IMR-90 (cell line): ENCODE measurements at regions not wholly inside any gene's neighbourhood (a gene's known extent, or its start where the extent isn't known, plus 50 kb on each side); places are given as distances from the start of the nearest gene placed in this dataset.

Experiments used
- ATAC-seq: fragments of 200-7000 bp; cut with Tn5 transposase; 2 replicates; pipeline ENCODE4 v1.9.1; 2020; ENCODE audit warnings: low read depth, mild to moderate bottlenecking, moderate library complexity
- BruUV-seq: library from RNA; stranded (reverse); fragments of 400-500 nt; replicated peaks from 2 replicates; lab custom pipeline; 2021; lab: Mats Ljungman, UMichigan
- CTCF ChIA-PET: fragments of 300-600 bp; formaldehyde crosslinking; extraction: SDS; loops from one replicate; lab custom pipeline; 2021; ENCODE audit warnings: antibody characterized with exemption; lab: Yijun Ruan, JAX
- POLR2A ChIA-PET: fragments of 300-600 bp; sonication (Branson Sonifier 250); formaldehyde crosslinking; loops from one replicate; lab custom pipeline; 2022; ENCODE audit warnings: antibody characterized with exemption; ENCODE audit not compliant: unreplicated experiment; lab: Charles Lee
- DNase-seq: peaks from one replicate; pipeline ENCODE4 v3.0.0; 2013
- H2AFZ ChIP-seq: replicated peaks from 2 replicates; pipeline ENCODE3; 2013; ENCODE audit warnings: low read length, mild to moderate bottlenecking; ENCODE audit not compliant: poor library complexity
- H2AK5ac ChIP-seq: 2 replicates; pipeline ENCODE4 v1.6.1; 2013; ENCODE audit warnings: low read depth, low read length, inconsistent platforms
- H2AK9ac ChIP-seq: replicated peaks from 2 replicates; pipeline ENCODE3; 2013; ENCODE audit warnings: mild to moderate bottlenecking, low read depth, low read length, moderate library complexity; ENCODE audit not compliant: poor library complexity
- H2BK120ac ChIP-seq: 2 replicates; pipeline ENCODE4 v1.6.1; 2013; ENCODE audit warnings: low read depth, low read length, inconsistent platforms
- H2BK15ac ChIP-seq: 3 replicates; pipeline ENCODE4 v1.6.1; 2013; ENCODE audit warnings: low read depth, low read length, inconsistent platforms
- H2BK20ac ChIP-seq: 2 replicates; pipeline ENCODE4 v1.6.1; 2013; ENCODE audit warnings: low read depth, mild to moderate bottlenecking, inconsistent platforms, low read length, moderate library complexity
- H2BK5ac ChIP-seq: 2 replicates; pipeline ENCODE4 v1.6.1; 2013; ENCODE audit warnings: mild to moderate bottlenecking, low read depth, low read length, inconsistent platforms; ENCODE audit not compliant: poor library complexity, severe bottlenecking
- H3K14ac ChIP-seq: replicated peaks from 2 replicates; pipeline ENCODE4 v1.6.1; 2013; ENCODE audit warnings: low read depth, low read length, inconsistent platforms
- H3K18ac ChIP-seq: 2 replicates; pipeline ENCODE4 v1.6.1; 2013; ENCODE audit warnings: low read depth, low read length, control low read depth
- H3K23ac ChIP-seq: 2 replicates; pipeline ENCODE4 v1.6.1; 2013; ENCODE audit warnings: low read depth, low read length, inconsistent platforms
- H3K27ac ChIP-seq: 2 replicates; pipeline ENCODE4 v1.5.1; 2013; ENCODE audit warnings: mild to moderate bottlenecking, control low read depth, low read length; ENCODE audit not compliant: insufficient read depth
- H3K27me3 ChIP-seq: 2 replicates; pipeline ENCODE4 v1.6.1; 2013; ENCODE audit warnings: low read length; ENCODE audit not compliant: control insufficient read depth, insufficient read depth
- H3K36me3 ChIP-seq: 2 replicates; pipeline ENCODE4 v1.6.1; 2013; ENCODE audit warnings: low read length, mixed read lengths; ENCODE audit not compliant: control insufficient read depth, insufficient read depth
- H3K4ac ChIP-seq: 2 replicates; pipeline ENCODE4 v1.6.1; 2013; ENCODE audit warnings: low read depth, low read length, inconsistent platforms
- H3K4me1 ChIP-seq: 2 replicates; pipeline ENCODE4 v1.6.1; 2013; ENCODE audit warnings: low read length, mixed read lengths; ENCODE audit not compliant: control insufficient read depth, insufficient read depth
- H3K4me2 ChIP-seq: 2 replicates; pipeline ENCODE4 v1.6.1; 2013; ENCODE audit warnings: low read depth, mild to moderate bottlenecking, control low read depth, low read length, moderate library complexity
- H3K4me3 ChIP-seq: 2 replicates; pipeline ENCODE4 v1.5.1; 2013; ENCODE audit warnings: low read depth, mild to moderate bottlenecking, control low read depth, low read length, moderate library complexity; ENCODE audit not compliant: insufficient read depth
- H3K56ac ChIP-seq: 2 replicates; pipeline ENCODE4 v1.6.1; 2013; ENCODE audit warnings: low read length, inconsistent platforms; ENCODE audit not compliant: insufficient read depth; ENCODE audit errors: extremely low read depth
- H3K79me1 ChIP-seq, 2 experiments: 2 replicates each; pipeline ENCODE4 v1.6.1; 2013; ENCODE audit warnings: low read length in 2 of 2, inconsistent platforms in 1 of 2, low read depth in 1 of 2
- H3K9ac ChIP-seq: 2 replicates; pipeline ENCODE4 v1.6.1; 2013; ENCODE audit warnings: low read depth, low read length, control low read depth
- H3K9me1 ChIP-seq: 2 replicates; pipeline ENCODE4 v1.6.1; 2013; ENCODE audit warnings: low read length, inconsistent platforms; ENCODE audit not compliant: insufficient read depth
- H3K9me3 ChIP-seq: 2 replicates; pipeline ENCODE4 v1.6.1; 2013; ENCODE audit warnings: low read length; ENCODE audit not compliant: control insufficient read depth, insufficient read depth
- H4K20me1 ChIP-seq: 2 replicates; pipeline ENCODE4 v1.6.1; 2013; ENCODE audit warnings: low read length, inconsistent platforms; ENCODE audit not compliant: insufficient read depth
- H4K5ac ChIP-seq: 2 replicates; pipeline ENCODE4 v1.6.1; 2013; ENCODE audit warnings: mild to moderate bottlenecking, low read depth, low read length, control low read depth
- H4K8ac ChIP-seq, 2 experiments: 2 replicates each; pipeline ENCODE4 v1.6.1; 2013; ENCODE audit warnings: low read depth in 2 of 2, low read length in 2 of 2, control low read depth in 1 of 2, inconsistent platforms in 1 of 2
- H4K91ac ChIP-seq: 2 replicates; pipeline ENCODE4 v1.6.1; 2013; ENCODE audit warnings: low read depth, low read length, inconsistent platforms; ENCODE audit not compliant: insufficient read depth
- BHLHE40 ChIP-seq: fragments of 150-350 bp; IDR thresholded peaks from 2 replicates; pipeline ENCODE4 v1.6.1; 2016; ENCODE audit warnings: mild to moderate bottlenecking, low read depth, low read length
- CEBPB ChIP-seq: IDR thresholded peaks from 2 replicates; pipeline ENCODE4 v1.6.1; 2012; ENCODE audit warnings: low read depth, low read length, improper control_type of control experiment
- CHD1 ChIP-seq: IDR thresholded peaks from 2 replicates; pipeline ENCODE4 v1.6.1; 2012; ENCODE audit warnings: low read depth, low read length, improper control_type of control experiment
- FOS ChIP-seq: fragments of 150-350 bp; IDR thresholded peaks from 2 replicates; pipeline ENCODE4 v1.6.1; 2016; ENCODE audit warnings: low read depth, low read length
- MAFK ChIP-seq: IDR thresholded peaks from 2 replicates; pipeline ENCODE4 v1.6.1; 2012; ENCODE audit warnings: low read depth, low read length, improper control_type of control experiment
- MAZ ChIP-seq: IDR thresholded peaks from 2 replicates; pipeline ENCODE4 v1.6.1; 2012; ENCODE audit warnings: low read depth, mild to moderate bottlenecking, low read length, improper control_type of control experiment, moderate library complexity, borderline replicate concordance
- MXI1 ChIP-seq: IDR thresholded peaks from 2 replicates; pipeline ENCODE4 v1.6.1; 2012; ENCODE audit warnings: low read depth, mild to moderate bottlenecking, low read length, moderate library complexity, borderline replicate concordance
- NFE2L2 ChIP-seq: fragments of 150-350 bp; IDR thresholded peaks from 2 replicates; pipeline ENCODE4 v1.6.1; 2016; ENCODE audit warnings: low read depth, mild to moderate bottlenecking, low read length
- POLR2A ChIP-seq: IDR thresholded peaks from 2 replicates; pipeline ENCODE4 v1.6.1; 2012; ENCODE audit warnings: mild to moderate bottlenecking, low read depth, low read length
- RAD21 ChIP-seq: IDR thresholded peaks from 2 replicates; pipeline ENCODE4 v1.6.1; 2012; ENCODE audit warnings: low read length, improper control_type of control experiment
- RCOR1 ChIP-seq: IDR thresholded peaks from 2 replicates; pipeline ENCODE4 v1.6.1; 2012; ENCODE audit warnings: mild to moderate bottlenecking, low read length, improper control_type of control experiment; ENCODE audit not compliant: insufficient replicate concordance
- RFX5 ChIP-seq: IDR thresholded peaks from 2 replicates; pipeline ENCODE4 v1.8.0; 2012; ENCODE audit warnings: low read depth, mild to moderate bottlenecking, low read length, moderate library complexity
- SMC3 ChIP-seq: fragments of 150-350 bp; IDR thresholded peaks from 2 replicates; pipeline ENCODE4 v1.6.1; 2016; ENCODE audit warnings: low read depth, mild to moderate bottlenecking, antibody characterized with exemption, low read length, moderate library complexity
- WGBS, 2 experiments: methylation state at CpG; one replicate each; pipeline versions ENCODE4 v1.1.5 to v1.1.7; 2013; ENCODE audit warnings: missing lambda C conversion rate in 2 of 2; ENCODE audit not compliant: insufficient read length in 1 of 2; ENCODE audit errors: extremely low coverage in 2 of 2; 5-methylcytosine and 5-hydroxymethylcytosine counted together
- dilution Hi-C: fragments of 300-500 bp; cut with HindIII; formaldehyde crosslinking; loops from one replicate; pipeline ENCODE4 v1.14.3; 2018; ENCODE audit warnings: low sequenced_read_pairs; ENCODE audit not compliant: unreplicated experiment
- in situ Hi-C: fragments of 300-500 bp; cut with MboI; formaldehyde crosslinking; loops from 3 replicates; pipeline ENCODE4 v1.14.3; 2019; ENCODE audit warnings: low sequenced_read_pairs, inconsistent platforms, mixed read lengths
- intact Hi-C: fragments of 100-400 bp; cut with micrococcal nuclease; formaldehyde crosslinking; loops from 2 replicates; pipeline ENCODE4 v1.10.0; 2022
- TF ChIP-seq, protein P1 (sequence below): fragments of 150-350 bp; IDR thresholded peaks from 2 replicates; pipeline ENCODE4 v1.6.1; 2016; ENCODE audit warnings: low read depth, mild to moderate bottlenecking, low read length, moderate library complexity, borderline replicate concordance
- TF ChIP-seq, protein P2 (sequence below): fragments of 150-350 bp; IDR thresholded peaks from 2 replicates; pipeline ENCODE4 v1.6.1; 2017; ENCODE audit warnings: mild to moderate bottlenecking, antibody characterized with exemption, low read length, low read depth
- TF ChIP-seq, protein P3 (sequence below): conservative IDR thresholded peaks from 2 replicates; pipeline ENCODE4 v1.5.1; 2012; ENCODE audit warnings: mild to moderate bottlenecking, low read depth, low read length, improper control_type of control experiment

DNA sequence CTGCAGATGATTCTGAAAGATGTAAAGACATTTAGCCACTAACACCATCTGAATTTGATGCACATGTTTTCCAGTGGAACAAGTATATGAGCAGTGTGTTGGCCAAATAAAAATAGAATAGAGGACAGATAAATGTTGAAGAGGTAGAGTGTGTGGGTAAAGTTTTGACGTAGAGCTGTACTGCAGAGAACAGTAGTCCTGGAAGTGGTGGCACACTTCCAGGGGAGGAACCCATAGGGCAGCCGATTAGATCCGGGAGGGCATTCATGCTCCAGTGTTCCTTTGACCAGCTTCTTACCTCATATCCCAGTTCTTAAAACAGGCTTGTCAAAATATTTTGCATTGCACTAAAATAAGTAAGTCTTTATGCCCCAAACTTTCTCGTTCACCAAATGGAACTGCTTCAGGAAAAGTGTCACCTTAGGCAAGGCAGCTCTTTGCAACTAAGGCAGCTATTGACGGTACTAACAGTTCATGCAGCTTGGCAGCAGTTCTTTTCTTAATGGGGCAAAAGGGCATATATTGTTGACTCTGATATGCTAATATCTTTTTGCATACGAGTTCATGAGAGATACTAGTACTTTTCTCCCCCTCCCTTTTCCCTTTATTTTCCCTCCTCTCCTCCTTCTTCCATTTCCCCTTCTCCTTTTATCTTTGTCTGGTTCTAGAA is 429.3 kb upstream of the AZI2 start:
- no TSS peak for BruUV-seq
- no peak for DNase-seq
- Histone ChIP-seq H2BK5ac (no peak overlapping the region), H3K56ac (no peak overlapping the region), H3K79me1 (no peaks in the 10 kb centered on the region), H3K9ac (no peak overlapping the region), H3K4me2 (no peak overlapping the region), H4K8ac (no peak overlapping the region), H2AFZ (no peak overlapping the region), H3K4me1 (no peaks in the 10 kb centered on the region), H3K27me3 (no peaks in the 10 kb centered on the region), H3K4me3 (no peak overlapping the region), H3K4ac (no peak overlapping the region), H2AK5ac (no peak overlapping the region), H2BK15ac (no peak overlapping the region), H2BK20ac (no peak overlapping the region), H3K18ac (no peak overlapping the region), H4K91ac (no peak overlapping the region), H3K9me1 (no peaks in the 10 kb centered on the region), H3K27ac (no peak overlapping the region), H2AK9ac (no peak overlapping the region), H3K14ac (no peak overlapping the region), H4K20me1 (no peaks in the 10 kb centered on the region), H3K9me3 (no peaks in the 10 kb centered on the region), H3K36me3 (no peaks in the 10 kb centered on the region), H4K5ac (no peak overlapping the region), H3K23ac (no peak overlapping the region), H2BK120ac (no peak overlapping the region)
- dilution Hi-C loops (no loop called here), intact Hi-C loops (no loop called here), in situ Hi-C loops (no loop called here)
- ATAC-seq = no peak
- TF ChIP-seq CEBPB (no peak), MAZ (no peak), POLR2A (no peak), SMC3 (no peak), NFE2L2 (no peak), BHLHE40 (no peak), RFX5 (no peak), FOS (no peak), CHD1 (no peak), MXI1 (no peak), RCOR1 (no peak), MAFK (no peak), RAD21 (no peak)
- TF ChIP-seq, protein P1, sequence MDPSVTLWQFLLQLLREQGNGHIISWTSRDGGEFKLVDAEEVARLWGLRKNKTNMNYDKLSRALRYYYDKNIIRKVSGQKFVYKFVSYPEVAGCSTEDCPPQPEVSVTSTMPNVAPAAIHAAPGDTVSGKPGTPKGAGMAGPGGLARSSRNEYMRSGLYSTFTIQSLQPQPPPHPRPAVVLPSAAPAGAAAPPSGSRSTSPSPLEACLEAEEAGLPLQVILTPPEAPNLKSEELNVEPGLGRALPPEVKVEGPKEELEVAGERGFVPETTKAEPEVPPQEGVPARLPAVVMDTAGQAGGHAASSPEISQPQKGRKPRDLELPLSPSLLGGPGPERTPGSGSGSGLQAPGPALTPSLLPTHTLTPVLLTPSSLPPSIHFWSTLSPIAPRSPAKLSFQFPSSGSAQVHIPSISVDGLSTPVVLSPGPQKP = no peak
- TF ChIP-seq, protein P2, sequence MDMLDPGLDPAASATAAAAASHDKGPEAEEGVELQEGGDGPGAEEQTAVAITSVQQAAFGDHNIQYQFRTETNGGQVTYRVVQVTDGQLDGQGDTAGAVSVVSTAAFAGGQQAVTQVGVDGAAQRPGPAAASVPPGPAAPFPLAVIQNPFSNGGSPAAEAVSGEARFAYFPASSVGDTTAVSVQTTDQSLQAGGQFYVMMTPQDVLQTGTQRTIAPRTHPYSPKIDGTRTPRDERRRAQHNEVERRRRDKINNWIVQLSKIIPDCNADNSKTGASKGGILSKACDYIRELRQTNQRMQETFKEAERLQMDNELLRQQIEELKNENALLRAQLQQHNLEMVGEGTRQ = no peak
- TF ChIP-seq, protein P3, sequence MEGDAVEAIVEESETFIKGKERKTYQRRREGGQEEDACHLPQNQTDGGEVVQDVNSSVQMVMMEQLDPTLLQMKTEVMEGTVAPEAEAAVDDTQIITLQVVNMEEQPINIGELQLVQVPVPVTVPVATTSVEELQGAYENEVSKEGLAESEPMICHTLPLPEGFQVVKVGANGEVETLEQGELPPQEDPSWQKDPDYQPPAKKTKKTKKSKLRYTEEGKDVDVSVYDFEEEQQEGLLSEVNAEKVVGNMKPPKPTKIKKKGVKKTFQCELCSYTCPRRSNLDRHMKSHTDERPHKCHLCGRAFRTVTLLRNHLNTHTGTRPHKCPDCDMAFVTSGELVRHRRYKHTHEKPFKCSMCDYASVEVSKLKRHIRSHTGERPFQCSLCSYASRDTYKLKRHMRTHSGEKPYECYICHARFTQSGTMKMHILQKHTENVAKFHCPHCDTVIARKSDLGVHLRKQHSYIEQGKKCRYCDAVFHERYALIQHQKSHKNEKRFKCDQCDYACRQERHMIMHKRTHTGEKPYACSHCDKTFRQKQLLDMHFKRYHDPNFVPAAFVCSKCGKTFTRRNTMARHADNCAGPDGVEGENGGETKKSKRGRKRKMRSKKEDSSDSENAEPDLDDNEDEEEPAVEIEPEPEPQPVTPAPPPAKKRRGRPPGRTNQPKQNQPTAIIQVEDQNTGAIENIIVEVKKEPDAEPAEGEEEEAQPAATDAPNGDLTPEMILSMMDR = no peak
- POLR2A ChIA-PET = no interaction called here
- CTCF ChIA-PET = no interaction called here
- WGBS, 2 experiments = 71% methylated on average over 1 of the region's 6 CpGs; no CpG with 5 or more reads in 1 of the 2 experiments
